WI38 (cell line): ENCODE measurements at regions not wholly inside any gene's neighbourhood (a gene's known extent, or its start where the extent isn't known, plus 50 kb on each side); places are given as distances from the start of the nearest gene placed in this dataset.
"Not testable (repeated sequence)": the region's sequence is repeated elsewhere in the genome, so short reads cannot be mapped to it uniquely, and the experiment has no call there.

ENCODE experiments used
- H3K4me3 ChIP-seq: 2 replicates; pipeline ENCODE4 v1.5.1; 2011; ENCODE audit warnings: low read depth, mild to moderate bottlenecking, control low read depth, low read length
- TF ChIP-seq, protein P1 (sequence below): IDR thresholded peaks from 2 replicates; pipeline ENCODE4 v1.5.1; 2012; ENCODE audit warnings: low read depth, mild to moderate bottlenecking, control low read depth, low read length

DNA sequence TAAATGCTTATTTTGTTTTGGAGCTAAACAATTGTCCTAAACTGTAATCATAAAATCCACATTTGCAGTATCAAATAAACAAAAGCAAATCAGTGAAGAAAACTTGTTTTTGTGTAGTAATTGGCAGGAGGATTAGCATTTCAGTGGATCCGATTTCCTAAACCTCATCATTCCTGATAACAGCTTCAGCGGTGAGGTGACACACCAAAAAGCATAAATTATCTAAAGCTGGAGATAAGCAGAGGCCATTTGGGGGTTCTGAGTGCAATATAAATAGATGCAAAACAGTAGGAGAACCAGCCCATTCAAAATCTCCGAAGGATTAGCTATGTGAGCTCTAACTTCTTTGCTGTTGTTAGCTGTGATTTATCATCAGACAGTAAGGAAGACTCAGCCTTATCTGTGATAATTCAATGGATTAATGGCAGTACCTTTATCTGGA, 235.8 kb downstream of the EPHA7 start:
- no peak overlapping the region for H3K4me3 ChIP-seq
- TF ChIP-seq, protein P1, sequence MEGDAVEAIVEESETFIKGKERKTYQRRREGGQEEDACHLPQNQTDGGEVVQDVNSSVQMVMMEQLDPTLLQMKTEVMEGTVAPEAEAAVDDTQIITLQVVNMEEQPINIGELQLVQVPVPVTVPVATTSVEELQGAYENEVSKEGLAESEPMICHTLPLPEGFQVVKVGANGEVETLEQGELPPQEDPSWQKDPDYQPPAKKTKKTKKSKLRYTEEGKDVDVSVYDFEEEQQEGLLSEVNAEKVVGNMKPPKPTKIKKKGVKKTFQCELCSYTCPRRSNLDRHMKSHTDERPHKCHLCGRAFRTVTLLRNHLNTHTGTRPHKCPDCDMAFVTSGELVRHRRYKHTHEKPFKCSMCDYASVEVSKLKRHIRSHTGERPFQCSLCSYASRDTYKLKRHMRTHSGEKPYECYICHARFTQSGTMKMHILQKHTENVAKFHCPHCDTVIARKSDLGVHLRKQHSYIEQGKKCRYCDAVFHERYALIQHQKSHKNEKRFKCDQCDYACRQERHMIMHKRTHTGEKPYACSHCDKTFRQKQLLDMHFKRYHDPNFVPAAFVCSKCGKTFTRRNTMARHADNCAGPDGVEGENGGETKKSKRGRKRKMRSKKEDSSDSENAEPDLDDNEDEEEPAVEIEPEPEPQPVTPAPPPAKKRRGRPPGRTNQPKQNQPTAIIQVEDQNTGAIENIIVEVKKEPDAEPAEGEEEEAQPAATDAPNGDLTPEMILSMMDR, result no peak

DNA sequence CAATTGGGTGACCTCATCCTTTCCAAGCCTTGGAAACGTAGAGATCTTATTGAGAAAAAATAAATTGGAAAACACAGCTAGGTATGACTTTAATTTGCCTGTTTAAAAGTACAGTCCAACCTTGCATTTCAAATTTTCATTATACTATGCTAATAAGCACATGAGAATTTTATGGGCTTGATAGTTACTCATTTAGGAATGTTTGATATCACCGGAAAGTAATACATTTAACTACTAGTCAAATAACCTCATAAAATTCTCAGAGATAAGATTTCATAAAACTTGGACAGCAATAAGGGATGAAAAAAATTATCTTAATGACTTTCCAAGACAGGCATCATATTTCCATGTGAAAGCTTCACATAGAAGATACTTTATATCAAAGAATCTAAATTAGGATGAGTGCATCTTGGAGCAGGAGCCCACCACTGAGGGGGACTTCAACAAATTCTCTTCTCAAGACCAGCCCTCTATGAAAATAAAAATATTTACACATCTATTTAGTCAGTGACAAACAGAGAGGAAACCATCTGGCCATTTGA, 236.3 kb downstream of the EPHA7 start:
- no peak overlapping the region for H3K4me3 ChIP-seq
- TF ChIP-seq, protein P1, result no peak

DNA sequence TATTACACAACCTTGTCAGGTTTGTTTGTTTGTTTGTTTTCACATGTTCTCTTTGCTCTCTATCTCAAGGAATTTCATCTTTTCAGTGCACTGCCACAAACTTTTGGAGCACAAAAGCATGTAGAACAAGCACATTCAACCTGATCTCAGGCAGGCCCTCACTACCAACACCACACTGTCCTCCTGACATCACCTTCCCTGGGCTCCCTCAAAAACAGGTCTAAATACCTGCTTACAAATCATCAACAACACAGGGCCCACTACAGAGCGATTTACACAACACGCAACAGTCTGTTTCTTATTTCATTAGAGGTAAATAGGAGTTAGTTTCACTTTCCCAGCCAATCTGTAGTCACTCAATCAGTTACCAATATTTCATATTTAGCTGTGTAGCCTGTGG, 241.4 kb downstream of the EPHA7 start:
- no peak overlapping the region for H3K4me3 ChIP-seq
- TF ChIP-seq, protein P1, result no peak

DNA sequence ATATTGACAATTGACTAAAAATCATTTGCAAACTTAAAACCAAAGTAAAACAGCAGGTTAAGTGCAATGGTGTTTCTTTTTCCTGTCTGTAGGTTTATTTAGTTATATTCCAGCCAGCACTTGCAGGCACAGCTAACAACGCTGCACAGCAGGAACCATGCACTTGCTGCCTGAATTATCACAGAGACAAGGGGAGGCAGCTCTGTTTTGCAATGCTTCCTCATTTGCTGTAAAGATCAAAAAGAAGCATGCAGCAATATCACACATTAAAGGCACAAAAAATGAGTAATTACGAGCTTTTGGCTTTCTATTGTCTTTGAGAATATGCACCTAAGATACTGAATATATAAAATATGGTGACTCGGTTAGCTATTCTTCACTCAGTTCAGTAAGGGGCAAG, 241.9 kb downstream of the EPHA7 start:
- no peak overlapping the region for H3K4me3 ChIP-seq

DNA sequence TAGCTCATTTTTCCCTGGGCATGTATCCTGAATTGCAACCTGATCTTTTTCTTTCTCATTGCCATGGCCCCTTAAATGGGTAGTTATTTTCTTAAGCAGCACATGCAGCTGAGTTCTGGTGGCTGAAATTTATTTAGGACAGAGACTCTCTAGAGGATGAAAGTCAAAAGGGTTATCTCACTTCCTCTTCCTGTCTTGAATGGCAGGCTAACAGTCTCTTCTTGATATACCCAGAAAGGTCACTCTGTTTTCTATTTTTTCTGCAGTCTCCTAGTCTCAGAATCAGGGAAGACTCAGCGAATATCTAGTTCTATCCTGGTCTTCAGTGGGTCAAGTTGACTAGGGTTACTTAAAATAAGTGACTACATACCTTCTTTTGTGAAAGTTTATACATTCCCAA, 243.3 kb downstream of the EPHA7 start:
- H3K4me3 ChIP-seq, result no peak overlapping the region
- TF ChIP-seq, protein P1, result no peak

More for the DNA sequence above, 241.9 kb downstream of the EPHA7 start:
- TF ChIP-seq, protein P1, result no peak

DNA sequence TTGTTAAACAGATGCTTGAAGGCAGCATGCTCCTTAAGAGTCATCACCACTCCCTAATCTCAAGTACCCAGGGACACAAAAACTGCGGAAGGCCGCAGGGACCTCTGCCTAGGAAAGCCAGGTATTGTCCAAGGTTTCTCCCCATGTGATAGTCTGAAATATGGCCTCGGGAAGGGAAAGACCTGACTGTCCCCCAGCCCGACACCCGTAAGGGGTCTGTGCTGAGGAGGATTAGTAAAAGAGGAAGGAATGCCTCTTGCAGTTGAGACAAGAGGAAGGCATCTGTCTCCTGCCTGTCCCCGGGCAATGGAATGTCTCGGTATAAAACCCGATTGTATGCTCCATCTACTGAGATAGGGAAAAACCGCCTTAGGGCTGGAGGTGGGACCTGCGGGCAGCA, 245.8 kb downstream of the EPHA7 start:
- not testable (repeated sequence) for H3K4me3 ChIP-seq

DNA sequence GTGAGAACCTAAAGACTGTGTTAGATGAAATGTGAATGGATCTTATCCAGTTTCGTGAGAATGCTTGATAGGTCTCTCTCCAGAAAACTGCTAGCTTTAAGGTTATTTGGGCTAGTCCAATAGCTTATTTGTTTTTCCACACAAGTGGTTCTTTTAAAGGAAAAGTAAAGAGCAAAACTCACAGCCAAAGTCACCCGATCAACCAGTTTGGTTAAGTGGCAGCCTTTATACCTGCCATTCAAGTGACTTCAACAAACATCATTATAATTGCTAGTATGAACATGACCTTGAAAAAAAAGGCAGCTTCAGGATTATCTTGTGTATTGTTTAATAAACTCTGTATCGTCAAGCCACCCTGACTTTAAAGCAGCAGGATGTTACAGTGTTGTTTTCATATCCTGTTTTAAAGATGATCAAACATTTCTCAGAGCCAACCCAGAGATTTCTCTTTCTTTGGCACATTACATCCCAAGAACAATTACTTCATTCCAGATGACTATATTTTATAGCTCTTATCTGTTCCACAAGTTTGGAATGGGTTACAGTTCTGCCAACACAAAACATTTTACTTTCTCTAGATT, 253.4 kb downstream of the EPHA7 start:
- TF ChIP-seq, protein P1, result no peak
- no peak overlapping the region for H3K4me3 ChIP-seq

DNA sequence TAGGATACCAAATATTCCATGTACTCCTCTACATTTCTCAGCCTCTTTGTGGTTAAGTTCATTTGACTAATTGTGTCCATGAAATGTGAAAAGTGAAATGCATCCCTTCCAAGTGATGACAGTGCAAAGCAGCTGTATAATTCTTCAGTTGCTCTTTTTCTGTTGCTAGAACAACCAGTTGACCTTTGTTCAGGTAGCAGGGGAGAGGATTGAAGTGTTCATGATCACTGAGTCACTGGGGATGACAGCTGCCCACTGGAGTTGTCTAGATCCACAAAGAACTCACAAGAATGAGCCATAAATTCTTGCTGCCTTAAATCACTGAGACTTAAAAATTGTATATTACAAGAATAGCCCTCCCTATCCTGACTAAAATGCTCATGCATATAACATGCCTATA, 254.6 kb downstream of the EPHA7 start:
- TF ChIP-seq, protein P1, result no peak
- no peak overlapping the region for H3K4me3 ChIP-seq
